H1 (cell line): ENCODE measurements at regions not wholly inside any gene's neighbourhood (a gene's known extent, or its start where the extent isn't known, plus 50 kb on each side); places are given as distances from the start of the nearest gene placed in this dataset.

Experiments used
- CBX5 ChIP-seq: fragments of 300-800, 300-1000 bp; sonication (generic); IDR thresholded peaks from 2 replicates; pipeline ENCODE4 v1.7.1; 2016; ENCODE audit warnings: antibody characterized with exemption, low read length, low read depth
- CEBPB ChIP-seq: IDR thresholded peaks from 2 replicates; pipeline ENCODE4 v1.6.1; 2012; ENCODE audit warnings: low read depth, low read length
- CTCF ChIP-seq, 3 experiments: IDR thresholded peaks; 1 replicate in 2 of 3; 2 replicates in 1 of 3; pipeline versions ENCODE4 v1.5.1 to v1.6.1; 2011; ENCODE audit warnings: low read length in 3 of 3, mild to moderate bottlenecking in 3 of 3, inconsistent platforms in 2 of 3, low read depth in 1 of 3, moderate library complexity in 1 of 3; ENCODE audit not compliant: insufficient read depth in 1 of 3; ENCODE audit errors: control extremely low read depth in 1 of 3
- EP300 ChIP-seq, 2 experiments: IDR thresholded peaks; 1 replicate in 1 of 2; 2 replicates in 1 of 2; pipeline ENCODE4 v1.6.1; 2011 to 2012; ENCODE audit warnings: low read depth in 2 of 2, low read length in 2 of 2, mild to moderate bottlenecking in 2 of 2, borderline replicate concordance in 1 of 2, inconsistent platforms in 1 of 2, moderate library complexity in 1 of 2
- HDAC6 ChIP-seq: IDR thresholded peaks from one replicate; pipeline ENCODE4 v1.7.1; 2012; ENCODE audit warnings: low read depth, mild to moderate bottlenecking, inconsistent platforms, low read length, moderate library complexity
- NANOG ChIP-seq: IDR thresholded peaks from 2 replicates; pipeline ENCODE4 v1.6.1; 2011; ENCODE audit warnings: low read length, low read depth, mild to moderate bottlenecking, inconsistent platforms; ENCODE audit not compliant: insufficient read depth, poor library complexity, severe bottlenecking
- NRF1 ChIP-seq: IDR thresholded peaks from 2 replicates; pipeline ENCODE4 v1.6.1; 2011; ENCODE audit warnings: mild to moderate bottlenecking, low read depth, low read length, improper control_type of control experiment
- POLR2A ChIP-seq, 2 experiments: IDR thresholded peaks; 1 replicate in 1 of 2; 2 replicates in 1 of 2; pipeline ENCODE4 v1.6.1; 2011; ENCODE audit warnings: low read depth in 2 of 2, low read length in 2 of 2, mild to moderate bottlenecking in 2 of 2; ENCODE audit errors: control extremely low read depth in 1 of 2
- RBBP5 ChIP-seq: IDR thresholded peaks from 2 replicates; pipeline ENCODE4 v1.7.1; 2012; ENCODE audit warnings: low read depth, mild to moderate bottlenecking, inconsistent platforms, low read length, moderate library complexity, borderline replicate concordance
- SAP30 ChIP-seq: fragments of 300-600 bp; sonication (generic); IDR thresholded peaks from 2 replicates; pipeline ENCODE4 v1.7.1; 2012; ENCODE audit warnings: low read length, moderate library complexity, mild to moderate bottlenecking, inconsistent platforms; ENCODE audit not compliant: insufficient read depth, insufficient replicate concordance
- SP1 ChIP-seq: IDR thresholded peaks from 2 replicates; pipeline ENCODE4 v1.6.1; 2011; ENCODE audit warnings: low read depth, low read length
- SP2 ChIP-seq: IDR thresholded peaks from 2 replicates; pipeline ENCODE4 v1.6.1; 2012; ENCODE audit warnings: mild to moderate bottlenecking, low read length, inconsistent platforms
- TF ChIP-seq, protein P1 (sequence below): IDR thresholded peaks from 2 replicates; pipeline ENCODE4 v1.6.1; 2012; ENCODE audit warnings: inconsistent platforms
- TF ChIP-seq, protein P2 (sequence below): IDR thresholded peaks from 2 replicates; pipeline ENCODE4 v1.6.1; 2011; ENCODE audit warnings: low read length, improper control_type of control experiment

GRCh38 chr1:90434460-90434859 lies 282.6 kb downstream of the BARHL2 start:
- TF ChIP-seq, protein P1, sequence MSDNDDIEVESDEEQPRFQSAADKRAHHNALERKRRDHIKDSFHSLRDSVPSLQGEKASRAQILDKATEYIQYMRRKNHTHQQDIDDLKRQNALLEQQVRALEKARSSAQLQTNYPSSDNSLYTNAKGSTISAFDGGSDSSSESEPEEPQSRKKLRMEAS = no peak
- peak in 2 of 3 experiments; percentile 20 to 53; a peak in 1 of 4 replicates for TF ChIP-seq CTCF (IDR thresholded peaks at IDR 0.05; ENCODE audit: control extremely low read depth in 1 of 3, insufficient read depth in 1 of 3, low read depth in 1 of 3, low read length in 3 of 3)
- no peak for TF ChIP-seq POLR2A (IDR thresholded peaks at IDR 0.05; ENCODE audit: control extremely low read depth in 1 of 2, low read depth in 2 of 2, low read length in 2 of 2)
- TF ChIP-seq NRF1 = no peak
- no peak for TF ChIP-seq EP300 (IDR thresholded peaks at IDR 0.05; ENCODE audit: borderline replicate concordance in 1 of 2, low read depth in 2 of 2, low read length in 2 of 2)
- TF ChIP-seq, protein P2, sequence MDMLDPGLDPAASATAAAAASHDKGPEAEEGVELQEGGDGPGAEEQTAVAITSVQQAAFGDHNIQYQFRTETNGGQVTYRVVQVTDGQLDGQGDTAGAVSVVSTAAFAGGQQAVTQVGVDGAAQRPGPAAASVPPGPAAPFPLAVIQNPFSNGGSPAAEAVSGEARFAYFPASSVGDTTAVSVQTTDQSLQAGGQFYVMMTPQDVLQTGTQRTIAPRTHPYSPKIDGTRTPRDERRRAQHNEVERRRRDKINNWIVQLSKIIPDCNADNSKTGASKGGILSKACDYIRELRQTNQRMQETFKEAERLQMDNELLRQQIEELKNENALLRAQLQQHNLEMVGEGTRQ = no peak
- TF ChIP-seq SP2 = no peak
- TF ChIP-seq SAP30 = no peak
- TF ChIP-seq CEBPB = no peak
- no peak for TF ChIP-seq NANOG
- TF ChIP-seq HDAC6 = no peak
- TF ChIP-seq CBX5 = no peak
- TF ChIP-seq RBBP5 = no peak
- no peak for TF ChIP-seq SP1
